ENCODE measurements at regions not wholly inside any gene's neighbourhood (a gene's known extent, or its start where the extent isn't known, plus 50 kb on each side); places are given as distances from the start of the nearest gene placed in this dataset.

DNA sequence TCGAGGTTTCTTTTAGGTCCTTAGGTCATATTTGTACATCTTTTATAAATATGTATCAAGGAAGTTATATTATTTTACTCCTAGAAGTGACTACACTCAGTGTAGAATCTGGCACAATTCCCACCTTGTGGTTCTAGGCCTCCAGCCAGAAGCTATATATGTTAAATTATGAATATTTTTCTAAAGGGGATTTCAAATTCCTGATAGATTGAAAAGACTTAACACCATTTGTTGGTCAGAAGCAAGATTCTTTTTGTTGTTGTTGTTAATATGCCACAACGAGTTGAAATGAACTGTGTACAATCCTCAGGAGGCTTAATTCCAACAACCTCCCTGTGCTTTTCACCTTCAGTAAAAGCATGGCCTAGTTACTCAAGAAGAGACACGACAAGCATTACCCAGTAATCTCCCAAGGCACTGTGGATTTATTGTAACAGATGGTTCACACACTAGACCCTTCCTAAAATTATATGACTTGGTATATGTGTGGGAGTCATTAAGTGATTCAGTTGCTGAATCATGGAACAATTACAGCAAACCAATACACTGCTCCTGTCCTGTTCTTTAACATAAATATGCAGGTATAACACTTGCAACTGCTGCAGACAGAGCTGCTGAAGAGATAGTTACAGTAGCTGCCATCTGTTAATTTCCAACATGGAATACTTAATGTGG is 964.4 kb upstream of the GOT2 start:
- TF ChIP-seq CTCF (IDR thresholded peaks at IDR 0.05) (no peak), POLR2A (IDR thresholded peaks at IDR 0.05) (no peak)

All from lower leg skin (tissue), 3 donors.